A549 (cell line): ENCODE measurements at regions not wholly inside any gene's neighbourhood (a gene's known extent, or its start where the extent isn't known, plus 50 kb on each side); places are given as distances from the start of the nearest gene placed in this dataset.

Experiments used
- CHD2 ChIP-seq: fragments of 150-350 bp; IDR thresholded peaks from 2 replicates; pipeline ENCODE4 v1.6.1; 2014; ENCODE audit warnings: low read length; ENCODE audit not compliant: partially characterized antibody
- CHD4 ChIP-seq: fragments of 200-600 bp; sonication (generic); IDR thresholded peaks from 2 replicates; pipeline ENCODE4 v1.6.1; 2016; ENCODE audit warnings: antibody characterized with exemption, mild to moderate bottlenecking, borderline replicate concordance
- CTCF ChIP-seq: fragments of >200 bp; sonication (Bioruptor Twin); formaldehyde crosslinking; IDR thresholded peaks from 3 replicates; pipeline ENCODE4 v1.5.1; 2016
- JUN ChIP-seq, 2 experiments: fragments of >200 bp; sonication (Bioruptor Twin); formaldehyde crosslinking; IDR thresholded peaks; 2 replicates in 1 of 2; 3 replicates in 1 of 2; pipeline ENCODE4 v1.6.1; 2016 to 2017
- KDM1A ChIP-seq: fragments of 200-600 bp; sonication (generic); IDR thresholded peaks from 2 replicates; pipeline ENCODE4 v1.6.1; 2016; ENCODE audit warnings: low read depth, mild to moderate bottlenecking
- MAZ ChIP-seq: fragments of 150-350 bp; IDR thresholded peaks from 2 replicates; pipeline ENCODE4 v1.6.1; 2014; ENCODE audit warnings: antibody characterized with exemption, low read depth, low read length, borderline replicate concordance
- PBX3 ChIP-seq: IDR thresholded peaks from 2 replicates; pipeline ENCODE4 v1.6.1; 2012
- POLR2A ChIP-seq: IDR thresholded peaks from 2 replicates; pipeline ENCODE4 v1.6.1; 2012; ENCODE audit warnings: mild to moderate bottlenecking, low read length
- REST ChIP-seq: fragments of 200-600 bp; sonication (generic); IDR thresholded peaks from 2 replicates; pipeline ENCODE4 v1.6.1; 2016; ENCODE audit warnings: antibody characterized with exemption, mild to moderate bottlenecking, moderate library complexity
- RFX5 ChIP-seq: fragments of 450-650 bp; IDR thresholded peaks from 2 replicates; pipeline ENCODE4 v1.7.1; 2014; ENCODE audit warnings: antibody characterized with exemption, mild to moderate bottlenecking, moderate library complexity
- ZFP36 ChIP-seq: fragments of 450-650 bp; IDR thresholded peaks from 2 replicates; pipeline ENCODE4 v1.6.1; 2014; ENCODE audit warnings: borderline replicate concordance; ENCODE audit not compliant: partially characterized antibody
- TF ChIP-seq, protein P1 (sequence below): IDR thresholded peaks from 2 replicates; pipeline ENCODE4 v1.6.1; 2012
- TF ChIP-seq, protein P2 (sequence below): fragments of 450-650 bp; IDR thresholded peaks from 2 replicates; pipeline ENCODE4 v1.6.1; 2014; ENCODE audit warnings: antibody characterized with exemption

GRCh38 chr21:27569091-27569490, 602.2 kb upstream of the ADAMTS5 start:
- TF ChIP-seq KDM1A (no peak), MAZ (no peak), CHD4 (no peak), ZFP36 (no peak), REST (no peak), JUN (IDR thresholded peaks at IDR 0.05) (no peak), POLR2A (no peak), CTCF (no peak), CHD2 (no peak), RFX5 (no peak), PBX3 (no peak)
- TF ChIP-seq, protein P1, sequence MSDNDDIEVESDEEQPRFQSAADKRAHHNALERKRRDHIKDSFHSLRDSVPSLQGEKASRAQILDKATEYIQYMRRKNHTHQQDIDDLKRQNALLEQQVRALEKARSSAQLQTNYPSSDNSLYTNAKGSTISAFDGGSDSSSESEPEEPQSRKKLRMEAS: no peak
- TF ChIP-seq, protein P2, sequence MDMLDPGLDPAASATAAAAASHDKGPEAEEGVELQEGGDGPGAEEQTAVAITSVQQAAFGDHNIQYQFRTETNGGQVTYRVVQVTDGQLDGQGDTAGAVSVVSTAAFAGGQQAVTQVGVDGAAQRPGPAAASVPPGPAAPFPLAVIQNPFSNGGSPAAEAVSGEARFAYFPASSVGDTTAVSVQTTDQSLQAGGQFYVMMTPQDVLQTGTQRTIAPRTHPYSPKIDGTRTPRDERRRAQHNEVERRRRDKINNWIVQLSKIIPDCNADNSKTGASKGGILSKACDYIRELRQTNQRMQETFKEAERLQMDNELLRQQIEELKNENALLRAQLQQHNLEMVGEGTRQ: no peak
